A673 (cell line): ENCODE measurements at regions not wholly inside any gene's neighbourhood (a gene's known extent, or its start where the extent isn't known, plus 50 kb on each side); places are given as distances from the start of the nearest gene placed in this dataset.
"Not testable (repeated sequence)": the region's sequence is repeated elsewhere in the genome, so short reads cannot be mapped to it uniquely, and the experiment has no call there.

ENCODE experiments used
- BruUV-seq: library from RNA; stranded (reverse); fragments of 400-500 nt; replicated peaks from 2 replicates; lab custom pipeline; 2021; lab: Mats Ljungman, UMichigan
- CTCF ChIA-PET: fragments of 300-600 bp; sonication (Branson Sonifier 250); formaldehyde crosslinking; loops from one replicate; lab custom pipeline; 2022; ENCODE audit warnings: antibody characterized with exemption; lab: Charles Lee
- POLR2A ChIA-PET: fragments of 300-600 bp; sonication (Branson Sonifier 250); formaldehyde crosslinking; loops from one replicate; lab custom pipeline; 2022; ENCODE audit warnings: antibody characterized with exemption; ENCODE audit not compliant: low non-redundant PET; lab: Charles Lee
- DNase-seq: peaks from one replicate; pipeline ENCODE4 v3.0.0-alpha.2; 2015; ENCODE audit warnings: low spot score
- H3K27ac ChIP-seq: fragments of 200-600 bp; sonication (generic); 2 replicates; pipeline ENCODE4 v1.5.1; 2016; ENCODE audit warnings: mixed run types, low read depth, mild to moderate bottlenecking, mixed read lengths, antibody characterized with exemption, low read length; ENCODE audit not compliant: poor library complexity, severe bottlenecking
- H3K27me3 ChIP-seq: fragments of 200-600 bp; sonication (generic); replicated peaks from 2 replicates; pipeline ENCODE4 v1.6.1; 2017; ENCODE audit warnings: mixed run types, low read depth, mild to moderate bottlenecking, mixed read lengths, antibody characterized with exemption, low read length; ENCODE audit not compliant: insufficient read depth, poor library complexity
- H3K36me3 ChIP-seq: fragments of 200-600 bp; sonication (generic); 2 replicates; pipeline ENCODE4 v1.6.1; 2016; ENCODE audit warnings: mixed run types, mild to moderate bottlenecking, mixed read lengths, antibody characterized with exemption, low read length; ENCODE audit not compliant: insufficient read depth, poor library complexity, severe bottlenecking
- H3K4me1 ChIP-seq: fragments of 200-600 bp; sonication (generic); 2 replicates; pipeline ENCODE4 v1.6.1; 2017; ENCODE audit warnings: mixed run types, mild to moderate bottlenecking, mixed read lengths, antibody characterized with exemption, low read length; ENCODE audit not compliant: insufficient read depth, poor library complexity, severe bottlenecking
- H3K4me3 ChIP-seq: fragments of 200-600 bp; sonication (generic); 2 replicates; pipeline ENCODE4 v1.5.1; 2016; ENCODE audit warnings: low read depth, mixed run types, mild to moderate bottlenecking, mixed read lengths, low read length; ENCODE audit not compliant: poor library complexity, severe bottlenecking
- H3K9me3 ChIP-seq: fragments of 200-600 bp; sonication (generic); 2 replicates; pipeline ENCODE4 v1.6.1; 2016; ENCODE audit warnings: mixed run types, low read depth, mild to moderate bottlenecking, mixed read lengths, antibody characterized with exemption, low read length; ENCODE audit not compliant: poor library complexity, severe bottlenecking
- CTCF ChIP-seq: fragments of 300-800, 200-600 bp; sonication (generic); conservative IDR thresholded peaks from 2 replicates; pipeline ENCODE4 v1.5.1; 2017; ENCODE audit warnings: low read depth, mild to moderate bottlenecking, antibody characterized with exemption, low read length, moderate library complexity, mixed read lengths
- EZH2 ChIP-seq: fragments of 200-600 bp; sonication (generic); IDR thresholded peaks from 2 replicates; pipeline ENCODE4 v1.6.1; 2017; ENCODE audit warnings: borderline replicate concordance, low read depth, mild to moderate bottlenecking, mixed read lengths, antibody characterized with exemption, low read length; ENCODE audit not compliant: poor library complexity, severe bottlenecking
- intact Hi-C: fragments of 100-400 bp; cut with micrococcal nuclease; formaldehyde crosslinking; loops from one replicate; pipeline ENCODE4 v1.10.0; 2022; ENCODE audit not compliant: unreplicated experiment

GRCh38 chr9:75551861-75552260 is 338.6 kb upstream of the PCSK5 start:
- TF ChIP-seq CTCF (no peak), EZH2 (no peak)
- Histone ChIP-seq H3K4me1 (no peaks in the 10 kb centered on the region), H3K4me3 (no peak overlapping the region), H3K9me3 (no peaks in the 10 kb centered on the region), H3K27ac (no peak overlapping the region), H3K27me3 (no peaks in the 10 kb centered on the region), H3K36me3 (no peaks in the 10 kb centered on the region)
- no TSS peak for BruUV-seq
- CTCF ChIA-PET: no interaction called here
- intact Hi-C loops: no loop called here
- POLR2A ChIA-PET: no interaction called here
- DNase-seq: no peak

DNA sequence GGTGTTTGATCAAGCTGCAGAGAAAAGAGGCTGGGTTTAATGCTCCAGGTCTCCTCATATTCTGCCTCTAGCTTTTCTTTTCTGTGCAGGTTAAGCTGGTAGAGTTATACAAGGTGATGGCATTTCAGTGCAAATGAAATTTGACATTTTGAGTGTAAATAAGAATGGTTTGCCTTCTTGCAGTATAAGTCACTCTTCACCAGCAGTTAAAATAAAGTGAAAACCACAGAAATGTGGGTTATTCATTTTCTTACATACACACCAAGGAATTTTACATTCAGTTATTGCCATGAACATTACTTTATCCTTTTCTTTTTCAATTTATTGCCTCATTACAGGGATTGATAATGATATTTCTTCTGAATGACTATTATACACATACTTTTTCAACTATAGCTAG is 337.5 kb upstream of the PCSK5 start:
- Histone ChIP-seq H3K36me3 (no peaks in the 10 kb centered on the region), H3K27ac (no peak overlapping the region), H3K27me3 (no peaks in the 10 kb centered on the region), H3K4me1 (no peaks in the 10 kb centered on the region), H3K9me3 (no peaks in the 10 kb centered on the region), H3K4me3 (no peak overlapping the region)
- no TSS peak for BruUV-seq
- no peak for DNase-seq
- POLR2A ChIA-PET: no interaction called here
- intact Hi-C loops: no loop called here
- CTCF ChIA-PET: no interaction called here
- TF ChIP-seq EZH2 (no peak), CTCF (no peak)

DNA sequence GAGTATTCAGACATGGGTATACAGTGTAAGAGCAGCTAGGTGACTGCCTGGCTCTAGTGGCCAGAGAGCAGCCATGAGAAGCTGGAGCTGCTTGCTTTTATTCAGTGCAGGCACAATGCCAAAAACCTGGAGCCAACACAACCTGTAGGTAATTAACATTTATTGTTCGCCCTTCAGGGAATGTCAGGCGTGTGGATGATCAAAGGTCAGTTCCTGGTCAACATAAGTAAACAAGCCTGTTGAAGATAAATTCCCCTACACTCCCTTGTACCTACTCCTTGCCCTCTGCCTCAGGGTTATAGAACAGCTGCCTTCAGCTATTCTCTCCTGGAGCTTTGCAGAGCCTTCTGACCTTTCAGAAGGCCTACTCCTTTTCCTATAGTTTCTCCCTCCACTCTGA is 323.7 kb upstream of the PCSK5 start:
- DNase-seq, POLR2A ChIA-PET, H3K27me3 ChIP-seq, H3K36me3 ChIP-seq, BruUV-seq, H3K4me1 ChIP-seq, intact Hi-C loops, H3K9me3 ChIP-seq, H3K27ac ChIP-seq, CTCF ChIA-PET, H3K4me3 ChIP-seq: not testable (repeated sequence)

DNA sequence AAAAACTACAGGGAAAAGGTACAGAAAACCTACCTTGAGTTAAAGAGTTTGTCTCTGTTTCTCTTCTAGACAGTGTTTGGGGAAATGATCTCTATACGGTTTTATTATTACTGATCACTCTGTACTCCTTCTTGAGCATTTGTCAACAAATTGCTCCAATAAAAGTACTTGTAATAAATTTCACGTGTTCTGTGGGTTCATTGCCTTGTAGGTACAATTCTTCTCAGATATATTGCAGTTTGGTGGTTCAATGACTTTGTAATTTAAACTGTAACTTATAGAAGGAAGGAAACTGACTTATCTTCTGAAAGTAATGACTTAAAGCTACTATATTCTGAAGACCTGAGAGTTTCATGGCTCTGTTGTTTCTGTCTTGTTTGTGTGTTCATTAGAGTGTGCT is 319.9 kb upstream of the PCSK5 start:
- Histone ChIP-seq H3K27me3 (no peaks in the 10 kb centered on the region), H3K36me3 (no peaks in the 10 kb centered on the region), H3K27ac (no peak overlapping the region), H3K4me3 (no peak overlapping the region), H3K4me1 (no peaks in the 10 kb centered on the region), H3K9me3 (no peaks in the 10 kb centered on the region)
- ChIA-PET POLR2A (no interaction called here), CTCF (no interaction called here)
- intact Hi-C loops: no loop called here
- no TSS peak for BruUV-seq
- no peak for DNase-seq
- no peak for TF ChIP-seq CTCF
- TF ChIP-seq EZH2: no peak
